Stimulated activated naive B cell treated with anti-CD40 and anti-IgM and Interleukin-4, amounts not matched to agents 10 μg/mL and 1 μg/mL and 100 μg/mL, for 72 hours (primary cell): ENCODE measurements at regions not wholly inside any gene's neighbourhood (a gene's known extent, or its start where the extent isn't known, plus 50 kb on each side); places are given as distances from the start of the nearest gene placed in this dataset.

Source experiments
- ATAC-seq, 2 donors: fragments of 150-1000 bp; cut with Tn5 transposase; replicated peaks; 2 replicates each; pipeline ENCODE4 v1.10.0; 2021; ENCODE audit warnings: moderate library complexity in 1 of 2
- DNase-seq: peaks from one replicate; pipeline ENCODE4 v3.0.0; 2021
- H3K27ac Mint-ChIP-seq: one replicate; pipeline ENCODE4 v1.8.0; 2022; ENCODE audit warnings: mild to moderate bottlenecking, mixed read lengths
- H3K27me3 Mint-ChIP-seq, 2 donors: one replicate each; pipeline ENCODE4 v1.8.0; 2022; ENCODE audit warnings: mixed read lengths in 2 of 2
- H3K36me3 Mint-ChIP-seq, 2 donors: one replicate each; pipeline ENCODE4 v1.8.0; 2022; ENCODE audit warnings: mixed read lengths in 2 of 2, mild to moderate bottlenecking in 1 of 2
- H3K4me1 Mint-ChIP-seq, 2 donors: one replicate each; pipeline ENCODE4 v1.8.0; 2022; ENCODE audit warnings: mixed read lengths in 2 of 2, mild to moderate bottlenecking in 1 of 2
- H3K4me3 Mint-ChIP-seq, 2 donors: one replicate each; pipeline ENCODE4 v1.8.0; 2022; ENCODE audit warnings: mild to moderate bottlenecking in 2 of 2, mixed read lengths in 2 of 2, moderate library complexity in 1 of 2
- H3K9me3 Mint-ChIP-seq, 2 donors: one replicate each; pipeline ENCODE4 v1.8.0; 2022; ENCODE audit warnings: mixed read lengths in 2 of 2, mild to moderate bottlenecking in 1 of 2

- Mint-ChIP-seq H3K4me1 (no peaks in the 10 kb centered on the region), H3K9me3 (no peaks in the 10 kb centered on the region), H3K27ac (no peak overlapping the region), H3K4me3 (no peak overlapping the region), H3K36me3 (no peaks in the 10 kb centered on the region), H3K27me3 (no peaks in the 10 kb centered on the region)
- DNase-seq, result no peak
- no peak for ATAC-seq
These were observed 656.0 kb upstream of the NDST4 start for GRCh38 chr4:115769396-115769795.

- H3K9me3 Mint-ChIP-seq, result no peaks in the 10 kb centered on the region
- DNase-seq (no peak), ATAC-seq (no peak)
- no peaks in the 10 kb centered on the region for H3K36me3 Mint-ChIP-seq
- H3K4me3 Mint-ChIP-seq, result no peak overlapping the region
- no peak overlapping the region for H3K27ac Mint-ChIP-seq
- H3K4me1 Mint-ChIP-seq, result no peaks in the 10 kb centered on the region
- no peaks in the 10 kb centered on the region for H3K27me3 Mint-ChIP-seq
These were observed 649.6 kb upstream of the NDST4 start for GRCh38 chr4:115763051-115763450.

GRCh38 chr4:115759231-115759630, 645.8 kb upstream of the NDST4 start:
- Mint-ChIP-seq H3K27me3 (no peaks in the 10 kb centered on the region), H3K36me3 (no peaks in the 10 kb centered on the region), H3K4me1 (no peaks in the 10 kb centered on the region), H3K4me3 (no peak overlapping the region), H3K27ac (no peak overlapping the region), H3K9me3 (peaks cover 0 to 2% of the 10 kb centered on the region in 2 donors)
- no peak for ATAC-seq
- DNase-seq, result no peak

- ATAC-seq (no peak), DNase-seq (no peak)
- Mint-ChIP-seq H3K27me3 (no peaks in the 10 kb centered on the region), H3K9me3 (peaks cover 7 to 8% of the 10 kb centered on the region in 2 donors), H3K27ac (no peak overlapping the region), H3K36me3 (no peaks in the 10 kb centered on the region), H3K4me1 (no peaks in the 10 kb centered on the region), H3K4me3 (no peak overlapping the region)
These were observed 636.0 kb upstream of the NDST4 start for GRCh38 chr4:115749404-115749803.

- Mint-ChIP-seq H3K27ac (no peak overlapping the region), H3K36me3 (no peaks in the 10 kb centered on the region), H3K4me3 (no peak overlapping the region), H3K4me1 (no peaks in the 10 kb centered on the region), H3K9me3 (no peaks in the 10 kb centered on the region), H3K27me3 (no peaks in the 10 kb centered on the region)
- ATAC-seq (no peak), DNase-seq (no peak)
These were observed 627.4 kb upstream of the NDST4 start for GRCh38 chr4:115740806-115741205.

GRCh38 chr4:115729739-115730266, 616.4 kb upstream of the NDST4 start:
- ATAC-seq (no peak), DNase-seq (no peak)
- Mint-ChIP-seq H3K4me3 (no peak overlapping the region), H3K4me1 (no peaks in the 10 kb centered on the region), H3K27me3 (no peaks in the 10 kb centered on the region), H3K9me3 (peaks cover 0 to 2% of the 10 kb centered on the region in 2 donors), H3K36me3 (no peaks in the 10 kb centered on the region), H3K27ac (no peak overlapping the region)

GRCh38 chr4:115723621-115724020, 610.2 kb upstream of the NDST4 start:
- Mint-ChIP-seq H3K4me3 (no peak overlapping the region), H3K4me1 (no peaks in the 10 kb centered on the region), H3K9me3 (peaks cover 0 to 2% of the 10 kb centered on the region in 2 donors), H3K27ac (no peak overlapping the region), H3K27me3 (no peaks in the 10 kb centered on the region), H3K36me3 (no peaks in the 10 kb centered on the region)
- DNase-seq, result no peak
- ATAC-seq, result no peak

- no peaks in the 10 kb centered on the region for H3K27me3 Mint-ChIP-seq
These were observed 607.2 kb upstream of the NDST4 start for GRCh38 chr4:115720611-115721010.

GRCh38 chr4:115711575-115711974, 598.2 kb upstream of the NDST4 start:
- no peak for DNase-seq
- Mint-ChIP-seq H3K4me3 (no peak overlapping the region), H3K36me3 (no peaks in the 10 kb centered on the region), H3K4me1 (no peaks in the 10 kb centered on the region), H3K27ac (no peak overlapping the region), H3K9me3 (no peaks in the 10 kb centered on the region), H3K27me3 (no peaks in the 10 kb centered on the region)
- ATAC-seq, result no peak

More at GRCh38 chr4:115720611-115721010, 607.2 kb upstream of the NDST4 start:
- no peaks in the 10 kb centered on the region for H3K4me1 Mint-ChIP-seq
- no peak overlapping the region for H3K4me3 Mint-ChIP-seq
- ATAC-seq (no peak), DNase-seq (no peak)
- H3K9me3 Mint-ChIP-seq, result peaks cover 0 to 2% of the 10 kb centered on the region in 2 donors
- H3K36me3 Mint-ChIP-seq, result no peaks in the 10 kb centered on the region
- no peak overlapping the region for H3K27ac Mint-ChIP-seq

- Mint-ChIP-seq H3K9me3 (peaks cover 0 to 3% of the 10 kb centered on the region in 2 donors), H3K27ac (no peak overlapping the region), H3K4me1 (no peaks in the 10 kb centered on the region), H3K36me3 (no peaks in the 10 kb centered on the region), H3K27me3 (no peaks in the 10 kb centered on the region), H3K4me3 (no peak overlapping the region)
- no peak for ATAC-seq
- DNase-seq, result no peak
These were observed 575.5 kb upstream of the NDST4 start for GRCh38 chr4:115688961-115689360.

- no peaks in the 10 kb centered on the region for H3K27me3 Mint-ChIP-seq
- H3K4me1 Mint-ChIP-seq, result no peaks in the 10 kb centered on the region
- peaks cover 0 to 3% of the 10 kb centered on the region in 2 donors for H3K9me3 Mint-ChIP-seq
- no peak overlapping the region for H3K4me3 Mint-ChIP-seq
- no peak overlapping the region for H3K27ac Mint-ChIP-seq
- no peaks in the 10 kb centered on the region for H3K36me3 Mint-ChIP-seq
- no peak for ATAC-seq
- DNase-seq, result no peak
These were observed 573.8 kb upstream of the NDST4 start for GRCh38 chr4:115687052-115687755.

GRCh38 chr4:115678425-115678941, 565.1 kb upstream of the NDST4 start:
- Mint-ChIP-seq H3K4me1 (no peaks in the 10 kb centered on the region), H3K36me3 (no peaks in the 10 kb centered on the region), H3K9me3 (peaks cover 0 to 6% of the 10 kb centered on the region in 2 donors), H3K4me3 (no peak overlapping the region), H3K27ac (no peak overlapping the region), H3K27me3 (no peaks in the 10 kb centered on the region)
- DNase-seq (no peak), ATAC-seq (no peak)

- Mint-ChIP-seq H3K9me3 (peaks cover 0 to 6% of the 10 kb centered on the region in 2 donors), H3K4me3 (no peak overlapping the region), H3K36me3 (no peaks in the 10 kb centered on the region), H3K4me1 (no peaks in the 10 kb centered on the region), H3K27ac (no peak overlapping the region), H3K27me3 (no peaks in the 10 kb centered on the region)
- no peak for ATAC-seq
- no peak for DNase-seq
These were observed 562.3 kb upstream of the NDST4 start for GRCh38 chr4:115675719-115676118.

- no peaks in the 10 kb centered on the region for H3K27me3 Mint-ChIP-seq
- H3K9me3 Mint-ChIP-seq, result peaks cover 0 to 2% of the 10 kb centered on the region in 2 donors
- H3K4me3 Mint-ChIP-seq, result no peak overlapping the region
- no peak for DNase-seq
- no peak for ATAC-seq
- H3K27ac Mint-ChIP-seq, result no peak overlapping the region
- no peaks in the 10 kb centered on the region for H3K4me1 Mint-ChIP-seq
- H3K36me3 Mint-ChIP-seq, result no peaks in the 10 kb centered on the region
These were observed 561.1 kb upstream of the NDST4 start for GRCh38 chr4:115674485-115674884.

GRCh38 chr4:115671581-115671980, 558.2 kb upstream of the NDST4 start:
- no peaks in the 10 kb centered on the region for H3K27me3 Mint-ChIP-seq
- no peaks in the 10 kb centered on the region for H3K9me3 Mint-ChIP-seq
- H3K36me3 Mint-ChIP-seq, result no peaks in the 10 kb centered on the region
- ATAC-seq (no peak), DNase-seq (no peak)
- H3K4me3 Mint-ChIP-seq, result no peak overlapping the region
- no peaks in the 10 kb centered on the region for H3K4me1 Mint-ChIP-seq
- H3K27ac Mint-ChIP-seq, result no peak overlapping the region
